HG03060 (cell line): ENCODE measurements at regions not wholly inside any gene's neighbourhood (a gene's known extent, or its start where the extent isn't known, plus 50 kb on each side); places are given as distances from the start of the nearest gene placed in this dataset.

Experiments
- ATAC-seq: cut with Tn5 transposase; IDR thresholded peaks from one replicate; pipeline ENCODE4 v1.9.1; 2021; ENCODE audit warnings: low read depth, moderate number of reproducible peaks; ENCODE audit not compliant: unreplicated experiment

DNA sequence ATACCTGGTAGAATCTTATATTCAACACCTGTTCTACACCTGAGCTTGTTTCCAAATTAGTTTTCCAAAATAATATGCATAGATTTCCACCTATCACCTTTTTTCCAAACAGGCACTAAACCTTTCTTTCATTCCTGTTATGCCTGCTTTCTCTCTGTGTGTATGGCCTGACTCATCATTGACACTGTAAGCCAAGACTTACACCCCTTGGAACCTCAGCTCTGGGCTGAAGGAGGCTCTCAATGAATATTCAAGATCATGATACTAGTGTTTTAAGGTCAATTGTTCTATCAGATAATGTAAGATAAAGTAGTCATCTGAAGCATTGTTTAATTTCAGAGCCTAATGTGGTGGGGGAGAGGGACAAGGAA, 1193.3 kb downstream of the FLRT2 start:
- no peak for ATAC-seq

DNA sequence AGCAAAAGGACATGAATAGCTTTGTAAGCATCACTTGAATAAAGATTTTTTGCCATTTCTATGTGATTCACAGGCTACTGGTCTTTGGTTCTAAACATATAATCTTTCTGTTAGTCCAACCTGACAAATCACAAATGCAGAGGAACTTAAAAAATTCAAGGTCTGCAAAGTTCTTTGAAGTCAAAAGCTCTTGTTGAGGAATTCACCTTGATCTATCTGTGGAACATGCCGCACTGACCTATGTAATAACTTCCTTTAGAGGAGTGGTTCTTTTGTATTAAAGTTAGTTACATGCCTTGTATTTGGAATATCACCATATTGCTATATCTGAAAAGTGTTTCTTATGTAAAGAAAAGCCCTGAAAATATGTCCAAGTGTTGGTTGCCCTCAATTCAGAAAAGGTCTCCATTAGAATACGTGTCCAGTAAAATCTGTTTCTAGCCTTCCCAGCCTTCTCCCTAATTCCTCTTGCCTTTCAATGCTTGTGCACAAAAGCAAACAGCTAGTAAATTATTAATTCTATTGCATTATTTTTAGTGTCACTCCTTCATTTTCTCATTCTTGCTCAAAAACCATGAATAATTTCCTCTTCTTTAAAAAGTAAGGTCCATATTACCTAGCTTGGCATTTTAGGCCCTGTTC, 1192.8 kb downstream of the FLRT2 start:
- no peak for ATAC-seq

GRCh38 chr14:86714575-86714974, 1184.6 kb downstream of the FLRT2 start:
- ATAC-seq = no peak

DNA sequence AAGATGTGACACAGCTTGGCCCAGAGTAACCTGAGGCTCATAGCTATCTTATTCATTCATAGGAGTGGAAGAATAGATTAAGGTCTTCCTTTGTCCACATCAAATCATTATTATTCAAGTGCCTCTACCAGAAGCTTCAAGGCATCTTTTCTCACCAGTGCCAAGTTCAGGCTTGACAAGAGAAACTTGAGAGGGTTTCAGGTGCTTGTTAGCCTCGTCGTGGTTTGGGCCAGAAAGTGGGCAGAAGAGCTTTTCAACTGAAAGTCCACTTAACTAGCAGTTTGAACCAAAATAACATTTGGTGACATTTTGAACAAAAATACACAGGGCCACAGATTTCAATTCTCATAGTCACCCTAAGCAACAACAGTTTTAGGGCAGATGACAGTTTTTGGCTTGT, 1184.2 kb downstream of the FLRT2 start:
- no peak for ATAC-seq

GRCh38 chr14:86712727-86713126, 1182.8 kb downstream of the FLRT2 start:
- no peak for ATAC-seq

DNA sequence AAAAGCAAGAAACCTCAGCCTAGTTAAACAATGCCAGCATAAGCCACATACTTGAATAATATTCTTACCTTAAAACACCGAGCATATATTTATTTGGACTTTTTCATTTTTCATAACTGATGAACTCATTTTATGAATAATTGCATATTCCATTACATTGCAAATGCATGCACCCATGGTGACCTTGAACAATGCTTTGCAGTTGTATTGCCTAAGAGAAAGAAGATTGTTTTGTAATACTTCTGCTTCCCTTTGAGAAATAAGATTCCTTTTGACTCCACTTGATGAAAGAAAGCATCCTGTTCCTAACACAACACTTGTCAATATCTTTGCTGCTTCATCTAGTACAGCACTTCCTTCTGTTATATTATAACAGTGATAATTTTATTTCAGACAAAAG, 1182.2 kb downstream of the FLRT2 start:
- ATAC-seq = no peak

DNA sequence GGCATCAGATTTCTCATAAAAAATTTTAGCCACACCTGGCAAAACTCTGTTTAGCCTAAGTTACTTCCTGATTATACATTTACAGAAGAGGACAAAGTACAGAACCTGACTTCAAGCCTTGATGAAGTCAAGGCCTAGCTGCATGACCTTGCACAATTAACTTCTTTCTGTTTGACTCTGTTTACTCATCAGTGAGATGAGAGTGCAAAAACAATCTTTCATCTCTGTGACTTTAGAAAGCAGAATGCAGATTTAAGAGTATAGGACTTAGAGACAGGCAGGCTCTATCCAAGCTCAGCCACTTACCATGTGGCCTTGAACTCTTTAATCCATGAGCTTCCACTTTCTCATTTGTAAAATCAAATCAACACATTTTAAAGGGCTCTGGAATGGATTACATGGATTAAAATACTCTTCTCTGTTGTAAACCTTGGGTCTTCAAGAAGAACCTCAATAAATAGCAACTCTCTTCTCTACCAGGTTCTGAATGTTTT, 1178.9 kb downstream of the FLRT2 start:
- ATAC-seq = no peak

DNA sequence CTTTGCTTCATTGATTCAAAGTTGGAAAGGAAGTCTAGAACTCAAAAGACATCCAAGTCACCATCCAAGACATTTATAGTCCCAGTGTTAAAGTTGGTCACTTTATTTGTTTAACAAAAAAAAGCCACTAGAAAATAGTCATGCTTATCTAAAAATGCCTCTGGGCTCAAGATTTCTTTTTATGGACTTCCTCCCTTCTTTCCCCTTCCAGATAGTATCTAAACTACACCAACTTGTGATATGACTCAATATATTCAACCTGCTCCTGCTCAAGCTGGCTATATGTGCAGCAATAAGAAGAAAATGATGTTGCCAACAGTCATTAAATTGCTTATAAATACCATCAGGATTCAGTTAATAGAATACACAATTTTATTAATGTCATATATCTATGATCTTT, 1177.1 kb downstream of the FLRT2 start:
- ATAC-seq = no peak

GRCh38 chr14:86683561-86683960, 1153.6 kb downstream of the FLRT2 start:
- no peak for ATAC-seq

DNA sequence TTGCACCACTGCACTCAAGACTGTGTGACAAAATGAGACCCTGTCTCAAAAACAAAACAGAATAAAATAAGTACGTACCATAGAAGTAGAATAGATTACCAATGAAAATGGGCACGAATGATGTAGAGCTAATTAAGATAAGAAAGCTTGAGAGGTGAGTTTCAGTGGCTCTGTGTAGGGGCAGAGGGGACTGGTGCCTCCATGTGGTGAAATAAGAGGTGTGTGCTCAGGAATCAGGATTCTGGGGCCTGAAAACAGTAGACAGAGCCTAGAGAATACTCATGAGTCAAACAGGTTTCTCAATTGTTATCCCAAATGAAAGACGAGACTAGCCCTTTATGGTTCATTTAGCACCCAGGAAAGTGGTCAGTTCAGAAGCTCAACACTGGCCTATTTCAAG, 1145.1 kb downstream of the FLRT2 start:
- ATAC-seq = no peak

DNA sequence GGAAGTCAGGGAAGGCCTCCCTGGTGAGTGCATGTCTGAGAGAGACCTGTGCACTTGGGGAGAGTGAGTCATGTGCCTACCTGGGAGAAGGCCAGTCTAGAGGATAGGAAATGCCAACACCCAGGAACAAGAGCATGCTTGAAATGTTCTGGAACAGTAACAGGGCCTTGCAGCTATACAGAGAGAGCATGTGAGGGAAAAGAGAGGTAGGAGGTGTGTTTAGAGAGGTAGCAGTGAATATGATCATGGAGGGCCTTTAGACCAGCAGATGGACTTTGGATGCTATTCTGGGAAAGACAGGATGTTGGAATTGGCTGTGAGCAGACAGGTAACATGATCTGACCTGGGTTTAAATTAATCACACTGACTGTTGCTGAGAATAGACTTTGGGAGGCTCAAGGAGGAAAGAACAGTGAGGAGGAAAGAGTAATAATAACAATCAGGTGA, 1143.6 kb downstream of the FLRT2 start:
- ATAC-seq = no peak

- no peak for ATAC-seq
Observed at GRCh38 chr14:86672080-86672479, 1142.1 kb downstream of the FLRT2 start.

GRCh38 chr14:86665975-86666374, 1136.0 kb downstream of the FLRT2 start:
- no peak for ATAC-seq

DNA sequence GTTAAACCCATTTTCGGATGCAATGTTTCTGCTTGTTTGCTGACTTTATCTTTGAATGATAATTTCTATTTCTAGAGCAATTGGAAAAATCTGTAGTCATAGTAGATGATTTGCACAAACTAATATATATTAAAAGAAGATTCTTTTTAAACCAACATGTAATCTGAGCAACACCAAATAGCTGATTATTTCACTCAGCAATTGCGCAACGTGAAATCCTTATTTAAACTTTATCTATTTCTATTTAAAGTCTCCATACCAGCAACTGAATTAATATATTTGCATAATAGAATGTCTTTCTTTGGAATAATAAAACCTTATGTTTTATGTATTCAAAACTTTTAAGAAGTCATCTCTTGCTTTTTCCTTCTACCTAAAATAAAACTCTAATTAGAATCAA, 1132.4 kb downstream of the FLRT2 start:
- ATAC-seq = no peak

GRCh38 chr14:86654558-86655184, 1124.7 kb downstream of the FLRT2 start:
- ATAC-seq = no peak

DNA sequence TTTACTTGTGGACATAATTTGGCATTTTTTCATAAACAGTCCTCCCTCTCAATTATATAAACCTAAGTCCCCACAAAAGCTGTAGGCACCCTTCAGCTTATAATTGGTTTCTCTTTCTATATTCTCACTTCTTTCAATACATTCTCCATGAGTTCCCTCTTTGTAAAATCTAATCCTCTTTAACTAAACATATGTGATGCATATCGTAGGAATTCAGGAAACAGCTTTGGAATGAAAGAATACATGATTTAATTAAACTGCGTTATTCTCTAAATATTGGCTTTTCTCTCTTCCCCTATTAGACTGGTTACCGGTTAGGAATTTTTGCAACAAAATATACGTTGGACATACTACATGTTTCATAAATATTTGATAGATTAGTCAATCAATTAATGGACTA, 1122.6 kb downstream of the FLRT2 start:
- ATAC-seq = no peak

GRCh38 chr14:86646696-86647690, 1117.0 kb downstream of the FLRT2 start:
- no peak for ATAC-seq

DNA sequence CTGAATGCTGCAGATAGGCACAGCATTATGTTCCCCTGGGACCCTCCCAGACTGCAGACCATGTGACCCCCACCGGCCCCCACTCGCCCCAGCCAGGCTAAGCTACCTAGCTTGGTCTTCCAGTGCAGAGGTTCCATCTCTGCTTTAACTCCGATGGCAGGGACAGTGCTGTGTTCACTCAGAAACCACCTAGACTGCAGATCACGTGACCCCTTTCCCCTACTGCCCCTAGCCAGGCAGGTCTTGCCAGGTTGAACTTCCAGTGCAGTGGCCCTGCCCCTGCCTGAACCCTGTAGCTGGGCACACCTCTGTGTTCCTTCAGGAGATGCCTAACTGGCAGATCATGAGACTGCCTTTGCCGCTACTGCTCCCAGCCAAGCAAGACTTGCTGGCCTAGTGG, 1116.2 kb downstream of the FLRT2 start:
- ATAC-seq = no peak

DNA sequence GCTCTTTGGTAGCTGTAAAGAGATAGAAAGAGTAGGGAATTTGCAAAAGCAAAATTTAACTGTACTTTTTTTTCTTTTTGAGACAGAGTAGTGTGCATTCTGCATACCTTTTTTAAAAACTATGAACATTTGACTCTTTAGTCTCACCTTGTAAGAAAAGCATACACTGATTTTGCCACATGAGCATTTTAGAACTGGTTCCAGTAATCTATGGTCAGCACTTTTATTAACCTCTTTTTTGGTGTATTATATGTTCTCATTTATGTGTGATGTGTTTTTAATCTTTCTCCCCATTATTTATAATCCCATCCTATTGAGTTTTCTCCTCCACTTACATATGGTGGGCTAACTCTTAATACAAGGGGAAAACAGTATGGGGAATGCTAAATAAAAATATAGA, 1111.4 kb downstream of the FLRT2 start:
- ATAC-seq = no peak

DNA sequence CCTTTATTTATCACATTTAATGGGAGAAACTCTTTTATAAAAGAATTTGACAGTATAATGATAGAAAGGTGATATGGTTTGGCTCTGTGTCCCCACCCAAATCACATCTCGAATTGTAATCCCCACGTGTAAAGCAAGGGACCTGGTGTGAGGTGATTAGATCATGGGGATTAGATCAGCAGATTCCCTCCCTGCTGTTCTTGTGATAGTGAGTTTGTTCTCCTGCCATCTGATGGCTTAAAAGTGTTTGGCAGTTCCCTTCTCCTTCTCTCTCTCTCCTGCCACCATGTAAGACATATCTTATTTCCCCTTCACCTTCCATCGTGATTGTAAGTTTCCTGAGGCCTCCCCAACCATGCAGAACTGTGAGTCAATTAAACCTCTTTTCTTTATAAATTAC, 1110.3 kb downstream of the FLRT2 start:
- no peak for ATAC-seq

GRCh38 chr14:86639666-86640065, 1109.7 kb downstream of the FLRT2 start:
- no peak for ATAC-seq
